Fibroblast of skin of right quadriceps (primary cell): ENCODE measurements at regions not wholly inside any gene's neighbourhood (a gene's known extent, or its start where the extent isn't known, plus 50 kb on each side); places are given as distances from the start of the nearest gene placed in this dataset.
"Not testable (repeated sequence)": the region's sequence is repeated elsewhere in the genome, so short reads cannot be mapped to it uniquely, and the experiment has no call there.

Source experiments
- DNase-seq: peaks from one replicate; pipeline ENCODE4 v3.0.0-alpha.2; 2013

DNA sequence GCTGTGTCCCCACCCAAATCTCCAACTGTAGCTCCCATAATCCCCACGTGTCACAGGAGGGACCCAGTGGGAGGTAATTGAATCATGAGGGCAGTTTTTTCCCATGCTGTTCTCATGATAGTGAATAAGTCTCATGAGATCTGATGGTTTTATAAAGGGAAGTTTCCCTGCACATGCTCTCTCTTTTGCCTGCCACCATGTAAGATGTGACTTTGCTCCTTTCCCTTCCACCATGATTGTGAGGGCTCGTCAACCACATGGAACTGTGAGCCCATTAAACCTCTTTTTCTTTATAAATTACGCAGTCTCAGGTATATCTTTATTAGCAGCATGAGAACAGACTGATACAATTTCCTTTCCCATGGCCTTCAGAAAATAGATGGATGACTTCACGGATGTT lies 76.8 kb upstream of the ATP8B1 start:
- not testable (repeated sequence) for DNase-seq

DNA sequence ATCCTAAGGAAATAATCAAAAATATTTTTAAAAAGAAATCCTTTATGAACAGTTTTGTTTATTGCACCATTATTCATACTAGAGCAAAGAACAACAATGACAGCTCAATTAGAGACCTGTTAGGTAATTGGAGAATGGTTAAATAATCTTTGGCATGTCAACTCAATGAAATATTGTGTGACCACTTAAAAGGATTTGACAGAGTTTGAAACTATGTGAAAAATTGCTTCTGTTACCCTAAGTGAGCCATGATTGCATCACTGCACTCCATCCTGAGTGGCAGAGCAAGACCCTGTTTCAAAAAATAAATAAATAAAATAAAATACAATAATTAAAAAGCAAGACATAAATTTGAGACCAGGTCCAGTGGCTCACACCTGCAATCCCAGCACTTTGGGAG lies 66.1 kb upstream of the ATP8B1 start:
- DNase-seq, result peak; percentile 7

DNA sequence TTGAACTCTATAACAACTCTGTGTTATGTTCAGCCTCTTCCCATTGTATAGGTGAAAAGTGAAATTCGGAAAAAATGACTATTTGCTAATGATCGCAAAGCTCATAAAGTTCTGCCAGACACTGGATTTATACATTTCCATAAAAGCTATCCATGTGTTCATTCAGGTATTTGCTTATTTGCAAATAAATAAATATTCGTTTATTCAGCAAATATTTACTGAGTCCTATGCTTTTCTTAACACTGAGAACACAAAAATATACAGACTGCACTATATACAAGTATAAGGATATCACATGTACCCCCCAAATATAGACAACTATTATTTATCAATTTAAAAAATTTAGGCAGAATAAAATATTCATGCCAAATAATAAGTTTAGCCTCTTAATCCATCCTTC lies 63.2 kb upstream of the ATP8B1 start:
- DNase-seq, result no peak

DNA sequence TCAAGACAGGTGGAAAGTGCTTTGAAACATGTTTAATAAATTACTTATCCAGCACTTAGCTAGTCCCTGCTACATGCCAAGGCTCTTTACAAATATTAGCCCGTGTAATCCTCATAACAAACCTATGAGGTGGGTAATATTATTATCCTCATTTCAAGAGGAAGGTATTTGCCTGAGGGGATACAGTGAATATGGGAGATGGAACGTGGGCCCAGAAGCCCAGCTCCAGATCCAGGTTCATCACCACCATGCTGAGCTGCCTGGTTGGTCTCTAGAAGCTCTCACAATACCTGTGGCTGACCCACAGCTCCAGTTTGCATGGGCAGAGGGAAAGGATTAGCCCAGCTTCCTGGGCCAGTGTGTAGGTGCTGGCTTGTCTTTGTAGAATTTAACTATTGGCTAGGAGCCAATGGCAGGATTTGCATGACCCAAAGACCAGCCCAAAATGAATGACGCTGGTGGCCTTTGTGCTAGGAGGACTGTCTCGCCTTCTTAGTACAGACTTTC lies 61.6 kb upstream of the ATP8B1 start:
- no peak for DNase-seq

DNA sequence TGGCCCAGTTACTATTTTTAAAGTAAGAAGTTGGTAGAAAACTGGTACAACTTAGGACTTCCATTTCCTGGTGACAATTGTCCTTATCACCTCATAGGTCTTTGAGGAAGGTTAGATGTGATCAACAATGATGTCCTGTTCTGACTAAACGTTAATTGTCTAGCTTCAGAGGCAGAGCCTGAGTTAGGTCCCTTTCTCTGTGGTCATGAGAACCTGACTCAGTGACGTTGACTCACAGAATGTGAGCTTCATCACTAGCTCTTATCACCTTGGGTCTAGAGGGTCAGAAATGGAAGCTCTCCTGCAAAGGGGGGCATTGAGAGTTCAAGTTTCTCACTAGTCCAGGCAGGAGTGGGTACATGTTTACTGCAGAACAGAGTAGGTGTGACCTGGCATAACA lies 60.6 kb upstream of the ATP8B1 start:
- DNase-seq, result no peak

DNA sequence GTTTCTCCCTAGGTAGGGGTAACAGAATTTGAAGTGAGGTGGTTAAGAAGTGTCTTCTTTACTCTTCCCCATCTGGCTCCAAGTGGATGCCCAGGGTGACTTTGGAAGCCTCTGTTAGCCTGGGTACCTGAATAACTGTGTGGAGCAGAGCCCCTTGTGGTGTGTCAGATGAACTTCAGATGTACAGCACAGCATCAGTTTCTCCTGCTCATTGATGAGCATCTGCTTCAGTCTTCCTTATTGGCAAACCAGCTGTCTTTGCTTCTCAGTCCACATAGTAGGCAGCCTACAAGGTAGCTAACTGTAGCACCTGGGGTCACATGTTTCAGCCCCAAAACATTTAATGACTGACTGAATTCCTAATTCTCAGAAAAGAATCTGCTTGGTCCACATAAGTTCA lies 56.2 kb upstream of the ATP8B1 start:
- DNase-seq, result peak; percentile 21

DNA sequence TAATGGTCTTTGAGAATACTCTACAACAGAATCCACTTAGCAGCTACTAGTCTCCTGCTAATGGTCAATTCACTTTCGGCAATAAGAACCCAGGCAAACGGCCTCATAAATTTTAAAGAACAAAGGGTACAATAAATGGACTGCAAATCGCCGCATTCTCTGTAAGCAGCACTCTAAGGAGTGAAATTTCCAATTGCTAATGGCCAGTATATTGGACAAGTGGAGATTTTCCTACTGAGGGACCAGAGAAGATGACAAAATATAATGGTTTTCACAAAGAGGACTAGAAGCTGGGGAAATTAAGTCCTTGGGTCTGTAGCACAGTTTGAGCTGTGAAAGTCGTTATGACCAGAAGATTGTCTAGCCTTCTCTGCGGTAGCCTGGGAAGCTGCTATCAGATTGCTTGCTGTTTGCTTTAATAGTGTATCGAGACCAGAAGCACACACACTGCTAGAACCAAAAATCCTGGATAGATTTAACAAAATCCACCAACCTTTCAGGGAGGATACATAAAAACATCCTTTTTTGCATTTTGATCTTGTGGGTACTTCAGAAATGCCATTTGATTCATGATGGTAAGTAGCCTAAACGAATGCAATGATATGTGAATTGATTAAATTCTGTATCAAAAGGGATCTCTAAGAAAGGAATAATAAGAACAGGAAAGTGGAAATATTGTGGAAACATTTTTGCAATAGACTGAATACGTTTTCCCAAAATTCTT lies 53.6 kb upstream of the ATP8B1 start:
- DNase-seq, result no peak

DNA sequence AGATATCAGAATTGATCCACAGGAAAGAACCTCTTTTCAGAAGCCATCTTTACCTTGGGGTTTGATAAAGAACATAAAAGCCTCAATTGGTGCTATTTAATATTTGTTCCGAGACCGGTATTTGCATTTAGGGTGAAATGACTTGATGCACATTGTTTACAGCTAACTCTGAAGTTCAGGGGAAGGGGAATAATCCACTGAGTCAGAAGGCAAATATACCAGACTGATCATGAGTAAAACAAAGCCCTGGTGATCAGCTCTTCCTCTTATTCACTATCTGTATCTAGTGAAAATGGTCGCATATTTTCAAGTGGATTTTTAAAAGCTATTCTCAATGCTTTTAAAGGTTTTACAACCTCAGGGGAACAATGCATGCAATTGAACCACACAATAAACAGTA lies 53.0 kb upstream of the ATP8B1 start:
- DNase-seq, result no peak

DNA sequence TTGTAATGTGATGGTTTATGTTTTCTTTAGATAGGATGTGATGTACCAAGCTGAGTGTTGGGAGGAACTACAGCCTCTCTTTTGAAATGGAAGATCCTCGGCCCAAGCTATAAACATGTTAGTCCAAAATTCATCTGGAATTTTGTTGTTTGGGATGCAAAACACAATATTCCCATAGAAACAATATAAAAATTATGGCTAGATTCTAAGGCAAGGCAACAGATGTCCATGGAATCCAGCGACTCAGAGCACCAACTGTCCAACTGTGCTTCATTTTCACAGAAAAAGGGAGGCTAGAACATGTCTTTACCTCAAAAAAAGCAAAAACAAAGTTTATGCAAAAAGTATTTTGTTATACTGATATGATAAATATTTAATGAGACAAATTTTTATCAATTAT lies 52.4 kb upstream of the ATP8B1 start:
- DNase-seq, result no peak

DNA sequence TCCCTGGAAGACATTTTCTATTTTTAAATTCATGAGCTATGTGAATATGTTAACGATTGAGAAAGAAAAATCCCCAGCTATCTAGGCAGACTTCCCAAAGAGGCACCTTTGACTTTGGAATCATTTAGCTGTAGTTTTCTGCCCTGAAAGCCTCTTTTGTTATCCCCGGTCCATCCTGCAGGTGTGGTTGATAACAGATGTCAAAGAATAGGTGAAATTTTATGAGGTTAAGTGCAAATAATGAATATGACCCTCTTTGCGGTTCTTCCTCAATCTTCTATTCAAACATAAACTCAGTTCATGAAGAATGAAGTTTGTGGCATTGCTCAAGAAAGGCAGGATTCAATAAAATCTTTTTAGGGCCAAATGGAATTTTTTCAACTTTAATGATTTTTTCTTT lies 51.6 kb upstream of the ATP8B1 start:
- no peak for DNase-seq

DNA sequence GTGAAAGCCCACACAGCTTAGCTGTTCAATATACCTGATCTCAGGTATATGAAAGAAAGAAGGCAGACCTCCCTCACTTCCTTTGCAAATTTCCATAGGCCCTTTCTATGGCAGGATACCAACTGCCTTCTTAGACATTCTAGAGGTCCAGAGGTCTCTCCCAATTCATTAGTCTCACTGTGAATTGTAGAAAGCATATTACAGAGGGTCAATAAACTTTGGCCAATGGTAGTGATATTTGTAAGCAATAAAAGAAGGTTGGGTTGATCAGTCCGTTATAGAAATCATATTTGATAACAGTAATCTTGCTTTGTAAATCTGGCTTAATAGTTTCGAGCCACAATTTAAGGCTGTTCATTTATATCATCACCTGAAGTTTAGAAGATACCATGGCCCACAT lies 50.7 kb upstream of the ATP8B1 start:
- no peak for DNase-seq

DNA sequence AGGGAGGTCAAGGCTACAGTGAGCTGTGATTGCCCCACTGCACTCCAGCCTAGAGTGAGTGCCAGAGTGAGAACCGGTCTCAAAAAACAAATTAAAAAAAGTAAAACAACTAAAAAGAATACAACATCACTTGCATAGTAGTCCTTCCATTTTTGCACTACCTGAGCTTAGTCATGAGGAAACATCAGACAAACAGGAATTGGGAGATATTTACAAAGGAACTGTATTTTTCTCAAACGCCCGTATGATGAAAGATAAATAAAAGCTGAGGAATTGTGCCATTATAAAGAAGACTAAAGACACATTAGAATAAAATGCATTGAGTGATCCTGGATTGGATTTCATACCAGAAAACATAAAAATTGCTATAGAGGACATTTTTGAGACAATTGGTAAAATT lies 50.0 kb upstream of the ATP8B1 start:
- DNase-seq, result no peak
